ENCODE measurements at regions not wholly inside any gene's neighbourhood (a gene's known extent, or its start where the extent isn't known, plus 50 kb on each side); places are given as distances from the start of the nearest gene placed in this dataset.

GRCh38 chr2:8335801-8336200 is 346.1 kb upstream of the ID2 start:
- H3F3A ChIP-seq (ENCODE audit: control insufficient read depth, insufficient read depth): no peaks in the 10 kb centered on the region
- H3K9me2 ChIP-seq (replicated peaks; ENCODE audit: control insufficient read depth, low read length): no peaks in the 10 kb centered on the region
- no peak overlapping the region for H3K4me3 ChIP-seq (ENCODE audit: low read length)
- H3K4me2 ChIP-seq (ENCODE audit: low read length): no peak overlapping the region
- TF ChIP-seq EZH2phosphoT487 (IDR thresholded peaks at IDR 0.05; ENCODE audit: borderline replicate concordance, low read length) (no peak), CTCF (IDR thresholded peaks at IDR 0.05; ENCODE audit: low read depth, low read length, poor library complexity, severe bottlenecking) (no peak)
- no peak overlapping the region for H3K27ac ChIP-seq (ENCODE audit: low read depth, low read length)
- H3K79me2 ChIP-seq (ENCODE audit: control insufficient read depth, low read length): no peaks in the 10 kb centered on the region
- no peaks in the 10 kb centered on the region for H3K9me3 ChIP-seq (ENCODE audit: control insufficient read depth, insufficient read depth, low read length)
- no peaks in the 10 kb centered on the region for H3K36me3 ChIP-seq (ENCODE audit: control insufficient read depth, low read length)
- H3K27me3 ChIP-seq (ENCODE audit: control insufficient read depth, low read length): no peaks in the 10 kb centered on the region
- H4K20me1 ChIP-seq (ENCODE audit: control insufficient read depth, insufficient read depth, low read depth, low read length): no peaks in the 10 kb centered on the region
- H3K4me1 ChIP-seq (ENCODE audit: control insufficient read depth, low read length): no peaks in the 10 kb centered on the region

GRCh38 chr2:8337321-8337720 is 344.5 kb upstream of the ID2 start:
- Histone ChIP-seq H4K20me1 (ENCODE audit: control insufficient read depth, insufficient read depth, low read depth, low read length) (no peaks in the 10 kb centered on the region), H3K9me3 (ENCODE audit: control insufficient read depth, insufficient read depth, low read length) (no peaks in the 10 kb centered on the region), H3K4me3 (ENCODE audit: low read length) (no peak overlapping the region), H3F3A (ENCODE audit: control insufficient read depth, insufficient read depth) (no peaks in the 10 kb centered on the region), H3K36me3 (ENCODE audit: control insufficient read depth, low read length) (no peaks in the 10 kb centered on the region), H3K79me2 (ENCODE audit: control insufficient read depth, low read length) (no peaks in the 10 kb centered on the region), H3K4me1 (ENCODE audit: control insufficient read depth, low read length) (no peaks in the 10 kb centered on the region), H3K4me2 (ENCODE audit: low read length) (no peak overlapping the region), H3K27ac (ENCODE audit: low read depth, low read length) (no peak overlapping the region), H3K27me3 (ENCODE audit: control insufficient read depth, low read length) (no peaks in the 10 kb centered on the region), H3K9me2 (replicated peaks; ENCODE audit: control insufficient read depth, low read length) (no peaks in the 10 kb centered on the region)
- TF ChIP-seq EZH2phosphoT487 (IDR thresholded peaks at IDR 0.05; ENCODE audit: borderline replicate concordance, low read length): no peak
- TF ChIP-seq CTCF (IDR thresholded peaks at IDR 0.05; ENCODE audit: low read depth, low read length, poor library complexity, severe bottlenecking): no peak

GRCh38 chr2:8342407-8342806 is 339.4 kb upstream of the ID2 start:
- Histone ChIP-seq H3K27ac (ENCODE audit: low read depth, low read length) (no peak overlapping the region), H3K9me2 (replicated peaks; ENCODE audit: control insufficient read depth, low read length) (no peaks in the 10 kb centered on the region)

More at GRCh38 chr2:8342407-8342806, 339.4 kb upstream of the ID2 start:
- no peaks in the 10 kb centered on the region for H3K36me3 ChIP-seq (ENCODE audit: control insufficient read depth, low read length)
- no peaks in the 10 kb centered on the region for H4K20me1 ChIP-seq (ENCODE audit: control insufficient read depth, insufficient read depth, low read depth, low read length)
- no peak for TF ChIP-seq EZH2phosphoT487 (IDR thresholded peaks at IDR 0.05; ENCODE audit: borderline replicate concordance, low read length)
- TF ChIP-seq CTCF (IDR thresholded peaks at IDR 0.05; ENCODE audit: low read depth, low read length, poor library complexity, severe bottlenecking): no peak
- no peak overlapping the region for H3K4me2 ChIP-seq (ENCODE audit: low read length)
- H3K4me1 ChIP-seq (ENCODE audit: control insufficient read depth, low read length): no peaks in the 10 kb centered on the region
- no peak overlapping the region for H3K4me3 ChIP-seq (ENCODE audit: low read length)
- H3K79me2 ChIP-seq (ENCODE audit: control insufficient read depth, low read length): no peaks in the 10 kb centered on the region
- H3K27me3 ChIP-seq (ENCODE audit: control insufficient read depth, low read length): no peaks in the 10 kb centered on the region
- no peaks in the 10 kb centered on the region for H3K9me3 ChIP-seq (ENCODE audit: control insufficient read depth, insufficient read depth, low read length)
- H3F3A ChIP-seq (ENCODE audit: control insufficient read depth, insufficient read depth): no peaks in the 10 kb centered on the region

All from DOHH2 (cell line).